OCI-LY1 (cell line): ENCODE measurements at regions not wholly inside any gene's neighbourhood (a gene's known extent, or its start where the extent isn't known, plus 50 kb on each side); places are given as distances from the start of the nearest gene placed in this dataset.

Source experiments
- EZH2 ChIP-seq: fragments of 200-600 bp; sonication (generic), shearing (Covaris generic); IDR thresholded peaks from 2 replicates; pipeline ENCODE4 v1.8.0; 2017; ENCODE audit warnings: borderline replicate concordance, mixed run types, mild to moderate bottlenecking, antibody characterized with exemption, low read length, moderate library complexity, mixed read lengths
- TF ChIP-seq, protein P1 (sequence below): fragments of 200-600 bp; sonication (generic), shearing (Covaris generic); IDR thresholded peaks from 2 replicates; pipeline ENCODE4 v1.5.1; 2017; ENCODE audit warnings: mild to moderate bottlenecking, antibody characterized with exemption, low read length, moderate library complexity, mixed read lengths

DNA sequence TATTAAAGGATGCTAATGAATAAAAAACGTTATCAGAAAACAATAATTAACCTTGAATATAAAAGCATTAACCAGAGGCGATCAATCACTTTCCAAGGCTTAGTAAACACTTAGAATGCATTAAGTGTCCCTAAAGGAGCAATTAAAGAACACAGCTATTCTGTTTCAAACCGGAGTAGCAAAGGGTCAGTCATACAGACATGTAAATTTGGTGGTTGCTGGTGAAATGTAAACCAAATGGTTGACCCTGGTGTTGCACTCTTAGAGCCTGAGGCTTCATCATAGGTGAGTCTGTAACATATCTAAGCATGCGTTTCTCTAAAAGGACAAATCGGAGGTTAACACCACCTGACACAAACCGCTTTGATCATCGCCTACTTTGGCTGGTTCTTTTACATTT is 1280.1 kb downstream of the TYW1 start:
- TF ChIP-seq, protein P1, sequence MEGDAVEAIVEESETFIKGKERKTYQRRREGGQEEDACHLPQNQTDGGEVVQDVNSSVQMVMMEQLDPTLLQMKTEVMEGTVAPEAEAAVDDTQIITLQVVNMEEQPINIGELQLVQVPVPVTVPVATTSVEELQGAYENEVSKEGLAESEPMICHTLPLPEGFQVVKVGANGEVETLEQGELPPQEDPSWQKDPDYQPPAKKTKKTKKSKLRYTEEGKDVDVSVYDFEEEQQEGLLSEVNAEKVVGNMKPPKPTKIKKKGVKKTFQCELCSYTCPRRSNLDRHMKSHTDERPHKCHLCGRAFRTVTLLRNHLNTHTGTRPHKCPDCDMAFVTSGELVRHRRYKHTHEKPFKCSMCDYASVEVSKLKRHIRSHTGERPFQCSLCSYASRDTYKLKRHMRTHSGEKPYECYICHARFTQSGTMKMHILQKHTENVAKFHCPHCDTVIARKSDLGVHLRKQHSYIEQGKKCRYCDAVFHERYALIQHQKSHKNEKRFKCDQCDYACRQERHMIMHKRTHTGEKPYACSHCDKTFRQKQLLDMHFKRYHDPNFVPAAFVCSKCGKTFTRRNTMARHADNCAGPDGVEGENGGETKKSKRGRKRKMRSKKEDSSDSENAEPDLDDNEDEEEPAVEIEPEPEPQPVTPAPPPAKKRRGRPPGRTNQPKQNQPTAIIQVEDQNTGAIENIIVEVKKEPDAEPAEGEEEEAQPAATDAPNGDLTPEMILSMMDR = no peak
- no peak for TF ChIP-seq EZH2
